Activated naive CD4-positive, alpha-beta T cell treated with anti-CD3 and anti-CD28 coated beads, Interleukin-2, amount 50 U/mL, for 72 hours (primary cell): ENCODE measurements at regions not wholly inside any gene's neighbourhood (a gene's known extent, or its start where the extent isn't known, plus 50 kb on each side); places are given as distances from the start of the nearest gene placed in this dataset.
"Not testable (repeated sequence)": the region's sequence is repeated elsewhere in the genome, so short reads cannot be mapped to it uniquely, and the experiment has no call there.

Experiments used
- ATAC-seq, 2 donors: fragments of 150-1000 bp; cut with Tn5 transposase; 2 replicates each; pipeline ENCODE4 v1.10.0; 2021; ENCODE audit warnings: mild to moderate bottlenecking in 2 of 2, moderate library complexity in 2 of 2
- DNase-seq, 2 donors: peaks; one replicate each; pipeline ENCODE4 v3.0.0; 2021 to 2022; ENCODE audit warnings: low spot score in 2 of 2
- H3K27ac Mint-ChIP-seq, 2 donors: one replicate each; pipeline ENCODE4 v1.8.0; 2022; ENCODE audit warnings: mild to moderate bottlenecking in 2 of 2, mixed read lengths in 2 of 2
- H3K36me3 Mint-ChIP-seq, 2 donors: one replicate each; pipeline ENCODE4 v1.8.0; 2022; ENCODE audit warnings: mixed read lengths in 2 of 2
- H3K9me3 Mint-ChIP-seq, 2 donors: one replicate each; pipeline ENCODE4 v1.8.0; 2022; ENCODE audit warnings: mixed read lengths in 2 of 2

GRCh38 chr4:16450724-16451123 lies 224.5 kb upstream of the TAPT1 start:
- Mint-ChIP-seq H3K9me3 (no peaks in the 10 kb centered on the region), H3K36me3 (no peaks in the 10 kb centered on the region), H3K27ac (no peak overlapping the region)
- ATAC-seq (no peak), DNase-seq (no peak)

- no peak for ATAC-seq
- Mint-ChIP-seq H3K9me3 (no peaks in the 10 kb centered on the region), H3K27ac (no peak overlapping the region), H3K36me3 (no peaks in the 10 kb centered on the region)
- DNase-seq: no peak
Measured at GRCh38 chr4:16450031-16450430, 223.8 kb upstream of the TAPT1 start.

- Mint-ChIP-seq H3K9me3 (no peaks in the 10 kb centered on the region), H3K36me3 (no peaks in the 10 kb centered on the region), H3K27ac (no peak overlapping the region)
- ATAC-seq (no peak), DNase-seq (no peak)
Measured at GRCh38 chr4:16449406-16449805, 223.1 kb upstream of the TAPT1 start.

GRCh38 chr4:16448241-16448840 lies 222.1 kb upstream of the TAPT1 start:
- Mint-ChIP-seq H3K36me3 (no peaks in the 10 kb centered on the region), H3K27ac (no peak overlapping the region), H3K9me3 (no peaks in the 10 kb centered on the region)
- DNase-seq (no peak), ATAC-seq (no peak)

GRCh38 chr4:16443504-16444088 lies 217.3 kb upstream of the TAPT1 start:
- Mint-ChIP-seq H3K27ac (no peak overlapping the region), H3K9me3 (peaks cover under 1 to 4% of the 10 kb centered on the region in 2 donors), H3K36me3 (no peaks in the 10 kb centered on the region)
- ATAC-seq (peak in 1 of 2 donors; percentile 38), DNase-seq (peak in 1 of 2 donors; percentile 13)

- ATAC-seq (no peak), DNase-seq (no peak)
- Mint-ChIP-seq H3K27ac (no peak overlapping the region), H3K9me3 (peaks cover 6 to 8% of the 10 kb centered on the region in 2 donors), H3K36me3 (no peaks in the 10 kb centered on the region)
Measured at GRCh38 chr4:16442296-16442695, 216.0 kb upstream of the TAPT1 start.

- no peak for ATAC-seq
Measured at GRCh38 chr4:16439768-16440167, 213.5 kb upstream of the TAPT1 start.

GRCh38 chr4:16438986-16439385 lies 212.7 kb upstream of the TAPT1 start:
- Mint-ChIP-seq H3K27ac (no peak overlapping the region), H3K9me3 (peaks cover 8 to 11% of the 10 kb centered on the region in 2 donors), H3K36me3 (no peaks in the 10 kb centered on the region)
- no peak for ATAC-seq
- no peak for DNase-seq

More at GRCh38 chr4:16439768-16440167, 213.5 kb upstream of the TAPT1 start:
- H3K36me3 Mint-ChIP-seq: no peaks in the 10 kb centered on the region
- no peak overlapping the region for H3K27ac Mint-ChIP-seq
- DNase-seq: no peak
- peaks cover 6 to 8% of the 10 kb centered on the region in 2 donors for H3K9me3 Mint-ChIP-seq

- peaks cover 8 to 12% of the 10 kb centered on the region in 2 donors for H3K9me3 Mint-ChIP-seq
- ATAC-seq (no peak), DNase-seq (no peak)
- no peak overlapping the region for H3K27ac Mint-ChIP-seq
- no peaks in the 10 kb centered on the region for H3K36me3 Mint-ChIP-seq
Measured at GRCh38 chr4:16437836-16438235, 211.6 kb upstream of the TAPT1 start.

GRCh38 chr4:16431866-16432265 lies 205.6 kb upstream of the TAPT1 start:
- Mint-ChIP-seq H3K36me3 (no peaks in the 10 kb centered on the region), H3K27ac (no peak overlapping the region), H3K9me3 (peaks cover 4 to 13% of the 10 kb centered on the region in 2 donors)
- no peak for DNase-seq
- ATAC-seq: no peak

- peaks cover 0 to 7% of the 10 kb centered on the region in 2 donors for H3K36me3 Mint-ChIP-seq
- no peak overlapping the region for H3K27ac Mint-ChIP-seq
- DNase-seq (no peak), ATAC-seq (no peak)
- peaks cover 5 to 11% of the 10 kb centered on the region in 2 donors for H3K9me3 Mint-ChIP-seq
Measured at GRCh38 chr4:16418814-16419213, 192.5 kb upstream of the TAPT1 start.

- ATAC-seq (no peak), DNase-seq (no peak)
- Mint-ChIP-seq H3K27ac (no peak overlapping the region), H3K36me3 (peaks cover 0 to 7% of the 10 kb centered on the region in 2 donors), H3K9me3 (peaks cover 5 to 11% of the 10 kb centered on the region in 2 donors)
Measured at GRCh38 chr4:16417198-16417597, 190.9 kb upstream of the TAPT1 start.

GRCh38 chr4:16416601-16417000 lies 190.3 kb upstream of the TAPT1 start:
- Mint-ChIP-seq H3K9me3 (peaks cover 5 to 11% of the 10 kb centered on the region in 2 donors), H3K27ac (no peak overlapping the region), H3K36me3 (peaks cover 0 to 7% of the 10 kb centered on the region in 2 donors)
- no peak for ATAC-seq
- no peak for DNase-seq

- H3K27ac Mint-ChIP-seq: no peak overlapping the region
- DNase-seq (no peak), ATAC-seq (no peak)
- peaks cover 4 to 11% of the 10 kb centered on the region in 2 donors for H3K9me3 Mint-ChIP-seq
- peaks cover 0 to 3% of the 10 kb centered on the region in 2 donors for H3K36me3 Mint-ChIP-seq
Measured at GRCh38 chr4:16415751-16416150, 189.5 kb upstream of the TAPT1 start.

GRCh38 chr4:16413814-16414555 lies 187.7 kb upstream of the TAPT1 start:
- H3K9me3 Mint-ChIP-seq: no peaks in the 10 kb centered on the region
- ATAC-seq (no peak), DNase-seq (no peak)
- H3K27ac Mint-ChIP-seq: no peak overlapping the region
- H3K36me3 Mint-ChIP-seq: no peaks in the 10 kb centered on the region

- no peak for ATAC-seq
Measured at GRCh38 chr4:16411501-16412085, 185.3 kb upstream of the TAPT1 start.

GRCh38 chr4:16393216-16393615 lies 166.9 kb upstream of the TAPT1 start:
- not testable (repeated sequence) for DNase-seq, ATAC-seq, H3K36me3 Mint-ChIP-seq, H3K27ac Mint-ChIP-seq, H3K9me3 Mint-ChIP-seq

More at GRCh38 chr4:16411501-16412085, 185.3 kb upstream of the TAPT1 start:
- H3K36me3 Mint-ChIP-seq: no peaks in the 10 kb centered on the region
- no peaks in the 10 kb centered on the region for H3K9me3 Mint-ChIP-seq
- H3K27ac Mint-ChIP-seq: no peak overlapping the region
- no peak for DNase-seq
